SK-N-SH treated with all-trans-retinoic acid at 6 μM for 48 hours (cell line): ENCODE measurements at regions not wholly inside any gene's neighbourhood (a gene's known extent, or its start where the extent isn't known, plus 50 kb on each side); places are given as distances from the start of the nearest gene placed in this dataset.

ENCODE experiments used
- ATAC-seq: fragments of 200-7000 bp; cut with Tn5 transposase; 3 replicates; pipeline ENCODE4 v1.9.1; 2020; ENCODE audit warnings: mild to moderate bottlenecking, moderate library complexity
- ARNTL ChIP-seq: fragments of 450-650 bp; formaldehyde crosslinking; IDR thresholded peaks from 2 replicates; pipeline ENCODE4 v1.5.0; 2020; ENCODE audit warnings: low read depth, mild to moderate bottlenecking, moderate library complexity, borderline replicate concordance
- BACH2 ChIP-seq: fragments of 250-450 bp; sonication (Bioruptor Pico); IDR thresholded peaks from 2 replicates; pipeline ENCODE4 v1.9.0; 2021; ENCODE audit warnings: mild to moderate bottlenecking, borderline replicate concordance
- CREB5 ChIP-seq: fragments of 250-450 bp; sonication (Bioruptor Pico); IDR thresholded peaks from 2 replicates; pipeline ENCODE4 v1.5.1; 2020; ENCODE audit warnings: low read depth, mild to moderate bottlenecking, moderate library complexity
- CSDC2 ChIP-seq: fragments of 250-450 bp; sonication (Bioruptor Pico); IDR thresholded peaks from 2 replicates; pipeline ENCODE4 v1.5.0; 2020; ENCODE audit warnings: mild to moderate bottlenecking, moderate library complexity
- CSRNP3 ChIP-seq: fragments of 250-450 bp; sonication (Bioruptor Pico); IDR thresholded peaks from 2 replicates; pipeline ENCODE4 v1.5.1; 2021; ENCODE audit warnings: mild to moderate bottlenecking, moderate library complexity
- ESRRG ChIP-seq: fragments of 250-450 bp; sonication (Bioruptor Pico); IDR thresholded peaks from 2 replicates; pipeline ENCODE4 v1.6.1; 2021; ENCODE audit warnings: mild to moderate bottlenecking
- GLIS3 ChIP-seq: fragments of 250-450 bp; sonication (Bioruptor Pico); IDR thresholded peaks from 2 replicates; pipeline ENCODE4 v1.5.0; 2020; ENCODE audit warnings: mild to moderate bottlenecking, moderate library complexity
- ISL1 ChIP-seq: fragments of 250-450 bp; sonication (Bioruptor Pico); IDR thresholded peaks from 2 replicates; pipeline ENCODE4 v2.1.2; 2022; ENCODE audit warnings: mild to moderate bottlenecking, moderate library complexity
- OSR1 ChIP-seq: fragments of 250-450 bp; sonication (Bioruptor Pico); IDR thresholded peaks from 2 replicates; pipeline ENCODE4 v1.8.0; 2022; ENCODE audit warnings: moderate library complexity, mild to moderate bottlenecking, inconsistent platforms
- PATZ1 ChIP-seq: fragments of 250-450 bp; sonication (Bioruptor Pico); IDR thresholded peaks from 2 replicates; pipeline ENCODE4 v1.8.0; 2020; ENCODE audit warnings: mild to moderate bottlenecking, moderate library complexity, borderline replicate concordance
- PPARA ChIP-seq: fragments of 250-450 bp; sonication (Bioruptor Pico); IDR thresholded peaks from 2 replicates; pipeline ENCODE4 v1.5.0; 2020; ENCODE audit warnings: mild to moderate bottlenecking, borderline replicate concordance
- RARB ChIP-seq: fragments of 250-450 bp; sonication (Bioruptor Pico); IDR thresholded peaks from 2 replicates; pipeline ENCODE4 v1.8.0; 2021; ENCODE audit warnings: mild to moderate bottlenecking, moderate library complexity
- SNAI2 ChIP-seq: fragments of 250-450 bp; sonication (Bioruptor Pico); IDR thresholded peaks from 2 replicates; pipeline ENCODE4 v1.5.0; 2020; ENCODE audit warnings: mild to moderate bottlenecking, moderate library complexity
- TCF4 ChIP-seq: fragments of 250-450 bp; sonication (Bioruptor Pico); IDR thresholded peaks from 2 replicates; pipeline ENCODE4 v1.8.0; 2021; ENCODE audit warnings: mild to moderate bottlenecking, moderate library complexity, borderline replicate concordance
- TOX ChIP-seq: fragments of 250-450 bp; sonication (Bioruptor Pico); IDR thresholded peaks from 2 replicates; pipeline ENCODE4 v1.8.0; 2021; ENCODE audit warnings: mild to moderate bottlenecking, moderate library complexity, borderline replicate concordance
- TSHZ2 ChIP-seq: fragments of 250-450 bp; sonication (Bioruptor Pico); IDR thresholded peaks from 2 replicates; pipeline ENCODE4 v1.5.0; 2020; ENCODE audit warnings: mild to moderate bottlenecking, moderate library complexity
- ZC3H10 ChIP-seq: fragments of 250-450 bp; sonication (Bioruptor Pico); IDR thresholded peaks from 2 replicates; pipeline ENCODE4 v1.5.1; 2021; ENCODE audit warnings: mild to moderate bottlenecking, moderate library complexity
- ZFP3 ChIP-seq: fragments of 250-450 bp; sonication (Bioruptor Pico); IDR thresholded peaks from 2 replicates; pipeline ENCODE4 v1.5.0; 2020; ENCODE audit warnings: mild to moderate bottlenecking, moderate library complexity
- ZFP30 ChIP-seq: fragments of 450-650 bp; formaldehyde crosslinking; IDR thresholded peaks from 2 replicates; pipeline ENCODE4 v1.5.0; 2022; ENCODE audit warnings: mild to moderate bottlenecking, moderate library complexity
- ZNF565 ChIP-seq: fragments of 450-650 bp; formaldehyde crosslinking; conservative IDR thresholded peaks from 2 replicates; pipeline ENCODE4 v1.5.0; 2020; ENCODE audit warnings: low read depth, mild to moderate bottlenecking, moderate library complexity
- ZNF70 ChIP-seq: fragments of 450-650 bp; formaldehyde crosslinking; IDR thresholded peaks from 2 replicates; pipeline ENCODE4 v1.5.0; 2020; ENCODE audit warnings: mild to moderate bottlenecking, moderate library complexity
- ZNF8 ChIP-seq: fragments of 450-650 bp; formaldehyde crosslinking; IDR thresholded peaks from 2 replicates; pipeline ENCODE4 v1.5.0; 2020; ENCODE audit warnings: mild to moderate bottlenecking, moderate library complexity
- TF ChIP-seq, protein P1 (sequence below): fragments of 250-450 bp; sonication (Bioruptor Pico); IDR thresholded peaks from 2 replicates; pipeline ENCODE4 v1.8.0; 2021; ENCODE audit warnings: low read depth, mild to moderate bottlenecking, moderate library complexity, borderline replicate concordance

DNA sequence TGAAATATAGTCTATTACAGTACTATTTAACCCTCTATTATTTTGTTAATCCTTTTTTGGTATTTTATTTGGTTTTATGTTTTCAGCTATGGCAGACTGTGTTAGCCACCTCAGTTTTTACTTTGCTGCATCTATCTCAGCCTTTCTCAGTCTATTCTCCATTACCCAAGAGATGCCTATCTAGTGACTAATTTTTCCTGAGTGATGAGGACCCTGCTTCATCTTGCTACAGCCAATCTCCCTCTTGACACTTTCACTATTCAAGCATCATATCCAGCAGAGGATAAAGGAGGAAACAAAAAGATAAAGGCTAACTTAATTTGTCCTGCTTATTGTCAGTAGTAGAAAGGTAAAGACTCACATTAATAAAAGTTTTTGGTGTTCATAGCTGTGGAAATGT is 141.8 kb upstream of the NECTIN3 start:
- ATAC-seq = no peak
- no peak for TF ChIP-seq BACH2 (CRISPR knock-in tag)
- no peak for TF ChIP-seq ZFP30 (CRISPR knock-in tag)
- no peak for TF ChIP-seq ISL1 (CRISPR knock-in tag)
- TF ChIP-seq ZC3H10 (CRISPR knock-in tag) = no peak
- TF ChIP-seq TOX (CRISPR knock-in tag) = no peak
- TF ChIP-seq ZNF8 (CRISPR knock-in tag) = no peak
- TF ChIP-seq CREB5 (CRISPR knock-in tag) = no peak
- TF ChIP-seq OSR1 (CRISPR knock-in tag) = no peak
- no peak for TF ChIP-seq ARNTL
- TF ChIP-seq PATZ1 (CRISPR knock-in tag) = no peak
- no peak for TF ChIP-seq ESRRG (CRISPR knock-in tag)
- no peak for TF ChIP-seq TSHZ2
- TF ChIP-seq, all 23 proteins: peak for 0

- peak; percentile 88 for ATAC-seq
- no peak for TF ChIP-seq ZFP3 (CRISPR knock-in tag)
- no peak for TF ChIP-seq ZNF70 (CRISPR knock-in tag)
- TF ChIP-seq RARB (CRISPR knock-in tag) = no peak
- TF ChIP-seq, protein P1, sequence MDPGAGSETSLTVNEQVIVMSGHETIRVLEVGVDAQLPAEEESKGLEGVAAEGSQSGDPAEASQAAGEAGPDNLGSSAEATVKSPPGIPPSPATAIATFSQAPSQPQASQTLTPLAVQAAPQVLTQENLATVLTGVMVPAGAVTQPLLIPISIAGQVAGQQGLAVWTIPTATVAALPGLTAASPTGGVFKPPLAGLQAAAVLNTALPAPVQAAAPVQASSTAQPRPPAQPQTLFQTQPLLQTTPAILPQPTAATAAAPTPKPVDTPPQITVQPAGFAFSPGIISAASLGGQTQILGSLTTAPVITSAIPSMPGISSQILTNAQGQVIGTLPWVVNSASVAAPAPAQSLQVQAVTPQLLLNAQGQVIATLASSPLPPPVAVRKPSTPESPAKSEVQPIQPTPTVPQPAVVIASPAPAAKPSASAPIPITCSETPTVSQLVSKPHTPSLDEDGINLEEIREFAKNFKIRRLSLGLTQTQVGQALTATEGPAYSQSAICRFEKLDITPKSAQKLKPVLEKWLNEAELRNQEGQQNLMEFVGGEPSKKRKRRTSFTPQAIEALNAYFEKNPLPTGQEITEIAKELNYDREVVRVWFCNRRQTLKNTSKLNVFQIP (CRISPR knock-in tag) = no peak
- no peak for TF ChIP-seq TSHZ2
These were observed 139.0 kb upstream of the NECTIN3 start for GRCh38 chr3:110932567-110932966.

GRCh38 chr3:110933821-110934426 is 137.7 kb upstream of the NECTIN3 start:
- peak; percentile 62 for ATAC-seq
- TF ChIP-seq ZC3H10 (CRISPR knock-in tag) = no peak
- no peak for TF ChIP-seq ZNF565 (CRISPR knock-in tag)
- no peak for TF ChIP-seq PPARA (CRISPR knock-in tag)
- no peak for TF ChIP-seq ESRRG (CRISPR knock-in tag)
- TF ChIP-seq ISL1 (CRISPR knock-in tag) = no peak
- no peak for TF ChIP-seq ZNF70 (CRISPR knock-in tag)
- no peak for TF ChIP-seq ZFP3 (CRISPR knock-in tag)
- TF ChIP-seq TOX (CRISPR knock-in tag) = no peak
- TF ChIP-seq CSRNP3 = no peak
- TF ChIP-seq, protein P1 (CRISPR knock-in tag) = no peak
- TF ChIP-seq SNAI2 = no peak
- no peak for TF ChIP-seq GLIS3 (CRISPR knock-in tag)
- TF ChIP-seq TCF4 (CRISPR knock-in tag) = no peak
- no peak for TF ChIP-seq RARB (CRISPR knock-in tag)
- no peak for TF ChIP-seq CSDC2 (CRISPR knock-in tag)
